Stomach (tissue), 8 donors: ENCODE measurements at regions not wholly inside any gene's neighbourhood (a gene's known extent, or its start where the extent isn't known, plus 50 kb on each side); places are given as distances from the start of the nearest gene placed in this dataset.

Experiments used
- DNase-seq, 2 donors: peaks; one replicate each; pipeline versions ENCODE4 v3.0.0 to v3.0.0-alpha.2; 2013 to 2019
- H3K27ac ChIP-seq, 5 donors: fragments of 200-600 bp in 4 of 5; sonication (generic) in 4 of 5; one replicate each; pipeline ENCODE4 v1.5.1; 2013 to 2019; ENCODE audit warnings: mild to moderate bottlenecking in 1 of 5, moderate library complexity in 1 of 5
- H3K27me3 ChIP-seq, 3 donors: fragments of 200-600 bp; sonication (generic); one replicate each; pipeline ENCODE4 v1.5.1; 2017 to 2019; ENCODE audit warnings: mixed run types in 1 of 3
- H3K36me3 ChIP-seq, 4 donors: fragments of 200-600 bp; sonication (generic); 1 replicate in 3 of 4; 2 replicates in 1 of 4; pipeline ENCODE4 v1.5.1; 2016 to 2019
- H3K4me1 ChIP-seq, 4 donors: fragments of 200-600 bp; sonication (generic); one replicate each; pipeline ENCODE4 v1.5.1; 2016 to 2019
- H3K4me3 ChIP-seq, 4 donors: fragments of 200-600 bp; sonication (generic) in 3 of 4; one replicate each; pipeline ENCODE4 v1.5.1; 2016 to 2019; ENCODE audit warnings: mild to moderate bottlenecking in 1 of 4
- H3K9me3 ChIP-seq, 4 donors: fragments of 200-600 bp; sonication (generic); one replicate each; pipeline ENCODE4 v1.5.1; 2016 to 2019
- CTCF ChIP-seq, 7 experiments: fragments of 450-650 bp in 4 of 7; fragments of 200-600 bp in 3 of 7; sonication (generic) in 3 of 7; IDR thresholded peaks; one replicate each; pipeline ENCODE4 v1.5.1; 2016 to 2019; ENCODE audit warnings: antibody characterized with exemption in 7 of 7, control low read depth in 2 of 7, mild to moderate bottlenecking in 1 of 7
- EP300 ChIP-seq: sonication (generic); formaldehyde crosslinking; IDR thresholded peaks from one replicate; pipeline ENCODE4 v1.6.1; 2017; ENCODE audit warnings: antibody characterized with exemption
- POLR2A ChIP-seq, 4 donors: fragments of 450-650 bp; IDR thresholded peaks; one replicate each; pipeline ENCODE4 v1.6.1; 2016; ENCODE audit warnings: antibody characterized with exemption in 4 of 4, control low read depth in 2 of 4, mild to moderate bottlenecking in 1 of 4, moderate library complexity in 1 of 4
- POLR2AphosphoS5 ChIP-seq, 3 donors: sonication (generic); formaldehyde crosslinking; IDR thresholded peaks; one replicate each; pipeline ENCODE4 v1.6.1; 2016; ENCODE audit warnings: antibody characterized with exemption in 3 of 3
- WGBS, 5 donors: extraction: QIAGEN DNeasy Blood & Tissue Kit in 3 of 5; methylation state at CpG; one replicate each; pipeline versions ENCODE4 v1.1.5 to v1.1.7; 2013 to 2018; 5-methylcytosine and 5-hydroxymethylcytosine counted together
- intact Hi-C: fragments of 100-400 bp; cut with DNase I; formaldehyde crosslinking; loops from one replicate; pipeline ENCODE4 v1.15.1; 2023; ENCODE audit warnings: low total_unique reads
- small RNA-seq, 4 donors: library from RNA; depleted of rRNA; stranded (forward); fragments of <200 nt; gene quantifications; one replicate each; pipeline ENCODE3, GENCODE V24; 2016
- donor health status: healthy with polysubstance abuse.
- donor health status: Bipolar disorder and iron deficiency.
- donor health status: healthy.

DNA sequence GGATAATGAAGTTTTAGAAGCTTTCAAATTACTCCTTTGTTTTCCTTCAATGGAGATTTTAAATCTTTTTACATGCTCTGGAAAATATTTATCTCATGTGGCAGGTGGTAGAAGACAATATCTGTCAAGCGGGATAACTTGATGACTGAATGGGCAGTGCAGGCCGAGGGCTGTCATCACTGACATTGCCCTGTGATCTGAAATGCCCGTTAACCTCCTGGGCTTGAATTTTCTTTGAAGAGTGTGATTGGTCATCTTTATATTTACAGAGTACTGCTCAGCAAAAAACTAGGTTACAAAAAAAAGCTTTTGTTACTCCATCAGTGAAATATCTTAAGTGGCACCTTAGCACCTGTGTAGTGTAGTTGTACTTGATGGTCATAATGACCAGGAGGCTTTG lies 147.5 kb downstream of the GATB start:
- DNase-seq, result no peak
- no peak for TF ChIP-seq POLR2AphosphoS5 (IDR thresholded peaks at IDR 0.05)
- no peak for TF ChIP-seq EP300
- no peak for TF ChIP-seq POLR2A (IDR thresholded peaks at IDR 0.05)
- no peak for TF ChIP-seq CTCF (IDR thresholded peaks at IDR 0.05)
- no peak overlapping the region for H3K4me3 ChIP-seq
- no peaks in the 10 kb centered on the region for H3K4me1 ChIP-seq
- 72 to 88% (median 82%) methylated on average over 3 of the region's 3 CpGs for WGBS, 5 donors
- H3K27ac ChIP-seq, result no peak overlapping the region
- H3K9me3 ChIP-seq, result no peaks in the 10 kb centered on the region
- H3K36me3 ChIP-seq, result no peaks in the 10 kb centered on the region
- no peaks in the 10 kb centered on the region for H3K27me3 ChIP-seq
- intact Hi-C loops, result no loop called here

DNA sequence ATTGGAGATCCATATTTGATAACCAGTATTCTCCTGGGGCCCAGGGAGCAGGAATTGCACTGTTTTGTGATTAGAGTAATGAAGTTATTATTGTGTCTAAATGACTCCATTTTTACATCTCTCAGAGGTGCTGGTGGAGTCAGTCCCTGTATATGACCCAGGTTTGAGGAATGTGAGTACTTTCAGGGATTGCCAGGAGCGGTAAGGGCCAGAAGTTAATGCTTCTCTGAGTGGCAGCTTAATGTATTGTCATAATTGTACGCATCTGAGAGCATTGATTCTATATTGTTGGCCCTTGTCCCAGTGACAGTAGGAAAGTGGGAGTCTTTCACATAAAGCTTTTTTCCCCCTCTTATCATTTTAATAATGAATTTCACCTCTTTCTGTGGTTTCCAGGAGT lies 146.2 kb downstream of the GATB start:
- TF ChIP-seq EP300 (no peak), CTCF (IDR thresholded peaks at IDR 0.05) (no peak), POLR2AphosphoS5 (IDR thresholded peaks at IDR 0.05) (no peak), POLR2A (IDR thresholded peaks at IDR 0.05) (no peak)
- Histone ChIP-seq H3K36me3 (no peaks in the 10 kb centered on the region), H3K4me1 (no peaks in the 10 kb centered on the region), H3K9me3 (no peaks in the 10 kb centered on the region), H3K27ac (no peak overlapping the region), H3K27me3 (no peaks in the 10 kb centered on the region), H3K4me3 (no peak overlapping the region)
- DNase-seq, result no peak
- 66 to 86% (median 86%) methylated on average over 2 of the region's 2 CpGs for WGBS, 5 donors
- intact Hi-C loops, result no loop called here

GRCh38 chr4:151618858-151619257 lies 141.9 kb downstream of the GATB start:
- no peaks in the 10 kb centered on the region for H3K36me3 ChIP-seq
- no peaks in the 10 kb centered on the region for H3K4me1 ChIP-seq
- DNase-seq, result no peak
- H3K27me3 ChIP-seq, result no peaks in the 10 kb centered on the region
- intact Hi-C loops, result no loop called here
- no peaks in the 10 kb centered on the region for H3K9me3 ChIP-seq
- H3K4me3 ChIP-seq, result no peak overlapping the region
- TF ChIP-seq POLR2A (IDR thresholded peaks at IDR 0.05), result no peak
- TF ChIP-seq EP300, result no peak
- TF ChIP-seq POLR2AphosphoS5 (IDR thresholded peaks at IDR 0.05), result no peak
- TF ChIP-seq CTCF (IDR thresholded peaks at IDR 0.05), result no peak
- 84 to 92% (median 89%) methylated on average over 2 of the region's 2 CpGs for WGBS, 5 donors
- no peak overlapping the region for H3K27ac ChIP-seq

DNA sequence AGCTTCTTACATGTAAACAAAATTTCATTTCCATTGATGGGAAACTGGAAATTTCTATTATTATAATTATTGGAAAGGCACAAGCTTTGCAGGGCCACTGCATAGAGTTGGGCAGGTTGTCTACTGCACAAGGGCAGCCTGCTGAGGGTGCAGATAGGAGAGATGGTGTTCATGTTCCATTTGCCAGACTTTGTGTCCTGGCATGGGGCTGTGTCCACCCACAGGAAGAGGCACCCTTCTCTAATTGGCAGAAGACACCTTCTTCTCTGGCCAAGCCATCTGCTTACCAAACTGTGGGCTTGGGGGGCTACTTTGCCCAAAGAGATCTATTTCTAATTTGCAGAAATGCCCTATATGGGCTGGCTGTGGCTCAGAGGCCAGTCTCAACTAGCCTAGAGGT lies 140.7 kb downstream of the GATB start:
- Histone ChIP-seq H3K4me1 (no peaks in the 10 kb centered on the region), H3K9me3 (no peaks in the 10 kb centered on the region), H3K27me3 (no peaks in the 10 kb centered on the region), H3K27ac (no peak overlapping the region), H3K4me3 (no peak overlapping the region), H3K36me3 (no peaks in the 10 kb centered on the region)
- no peak for DNase-seq
- no peak for TF ChIP-seq POLR2A (IDR thresholded peaks at IDR 0.05)
- no peak for TF ChIP-seq EP300
- TF ChIP-seq POLR2AphosphoS5 (IDR thresholded peaks at IDR 0.05), result no peak
- no peak for TF ChIP-seq CTCF (IDR thresholded peaks at IDR 0.05)
- intact Hi-C loops, result no loop called here

Small RNAs in the stretch of these regions (small RNA-seq; reads per million reads assigned to genes)
- gene RN7SKP35, result 0 reads per million in 4 donors
